ENCODE measurements at regions not wholly inside any gene's neighbourhood (a gene's known extent, or its start where the extent isn't known, plus 50 kb on each side); places are given as distances from the start of the nearest gene placed in this dataset.

DNA sequence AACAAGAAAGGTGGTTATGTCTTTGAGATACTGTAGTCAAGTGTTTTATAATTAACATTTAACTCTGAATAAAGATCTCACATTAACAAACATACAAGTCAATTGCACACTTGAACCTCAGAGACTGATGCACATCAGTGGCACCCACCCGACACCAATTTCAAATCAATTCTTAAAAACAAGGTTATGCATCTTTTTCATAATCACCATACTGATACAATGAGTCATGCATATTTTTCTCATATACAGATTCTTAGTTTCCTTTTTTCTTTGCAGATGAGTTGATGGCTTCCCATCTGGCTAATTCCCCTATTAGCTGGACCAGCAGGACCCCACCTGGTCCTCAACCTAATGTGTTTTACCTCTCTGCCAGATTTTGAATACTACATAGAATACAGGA, 136.2 kb upstream of the RPL34 start:
- no peak overlapping the region for H3K27ac ChIP-seq (ENCODE audit: insufficient read depth, low read depth, low read length)
- CTCF ChIA-PET = no interaction called here
- no peak overlapping the region for H3K9ac ChIP-seq (replicated peaks; ENCODE audit: extremely low read depth, insufficient read depth, low read length)
- dilution Hi-C loops (cut with MboI; ENCODE audit: extremely low pct_ligation_motif_present, low sequenced_read_pairs) = no loop called here
- H3K9me3 ChIP-seq (replicated peaks; ENCODE audit: control insufficient read depth, insufficient read depth, low read length) = no peaks in the 10 kb centered on the region
- BruUV-seq (replicated peaks) = no TSS peak
- DNase-seq (ENCODE audit: low read depth, low spot score) = no peak
- FAIRE-seq = no peak
- TF ChIP-seq GATA2 (IDR thresholded peaks at IDR 0.05; ENCODE audit: insufficient read depth, insufficient read length, low read depth, low read length) (no peak), MYC (IDR thresholded peaks at IDR 0.05; ENCODE audit: low read depth, low read length) (no peak), CTCF (IDR thresholded peaks at IDR 0.05; ENCODE audit: extremely low read depth in 1 of 2, insufficient read depth in 1 of 2, low read depth in 1 of 2, low read length in 2 of 2) (no peak), EZH2 (IDR thresholded peaks at IDR 0.05; ENCODE audit: borderline replicate concordance, low read depth, low read length, severe bottlenecking) (no peak), JUN (IDR thresholded peaks at IDR 0.05; ENCODE audit: borderline replicate concordance, insufficient read depth, insufficient read length, low read depth) (no peak), POLR2A (IDR thresholded peaks at IDR 0.05; ENCODE audit: low read depth, low read length) (no peak), FOS (IDR thresholded peaks at IDR 0.05; ENCODE audit: borderline replicate concordance, insufficient read depth, low read length) (no peak), POLR2AphosphoS5 (IDR thresholded peaks at IDR 0.05; ENCODE audit: insufficient read depth, low read depth, low read length) (no peak)
- TF ChIP-seq, protein P1, sequence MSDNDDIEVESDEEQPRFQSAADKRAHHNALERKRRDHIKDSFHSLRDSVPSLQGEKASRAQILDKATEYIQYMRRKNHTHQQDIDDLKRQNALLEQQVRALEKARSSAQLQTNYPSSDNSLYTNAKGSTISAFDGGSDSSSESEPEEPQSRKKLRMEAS (IDR thresholded peaks at IDR 0.05; ENCODE audit: insufficient read depth, insufficient read length) = no peak
- H4K20me1 ChIP-seq (replicated peaks; ENCODE audit: control insufficient read depth, extremely low read depth, insufficient read depth, low read length) = no peaks in the 10 kb centered on the region
- H3K36me3 ChIP-seq (ENCODE audit: control insufficient read depth in 2 of 2, extremely low read depth in 1 of 2, insufficient read depth in 2 of 2, low read length in 2 of 2) = no peaks in the 10 kb centered on the region
- no peaks in the 10 kb centered on the region for H3K4me1 ChIP-seq (ENCODE audit: control insufficient read depth, extremely low read depth, insufficient read depth, low read length)
- H3K4me2 ChIP-seq (ENCODE audit: insufficient read depth, low read length) = no peak overlapping the region
- POLR2A ChIA-PET = no interaction called here
- no peaks in the 10 kb centered on the region for H3K79me2 ChIP-seq (ENCODE audit: control insufficient read depth, insufficient read depth, low read length)
- H3K4me3 ChIP-seq (replicated peaks in 1 of 3; ENCODE audit: insufficient read depth in 1 of 3, low read depth in 1 of 3, low read length in 3 of 3) = no peak overlapping the region
- intact Hi-C loops (cut with micrococcal nuclease) = no loop called here
- H3K27me3 ChIP-seq (ENCODE audit: control insufficient read depth in 2 of 2, insufficient read depth in 2 of 2, low read length in 2 of 2) = no peaks in the 10 kb centered on the region
- no peaks in the 10 kb centered on the region for H3K9me1 ChIP-seq (replicated peaks; ENCODE audit: control insufficient read depth, extremely low read depth, insufficient read depth, low read length)
- H2AFZ ChIP-seq (ENCODE audit: low read depth, low read length) = no peak overlapping the region

Data from endothelial cell of umbilical vein (primary cell).